Right lobe of liver (tissue), 6 donors: ENCODE measurements at regions not wholly inside any gene's neighbourhood (a gene's known extent, or its start where the extent isn't known, plus 50 kb on each side); places are given as distances from the start of the nearest gene placed in this dataset.

ENCODE experiments used
- ATAC-seq, 4 donors: fragments of 200-7000 bp; cut with Tn5 transposase; one replicate each; pipeline ENCODE4 v1.9.1; 2020; ENCODE audit warnings: mild to moderate bottlenecking in 4 of 4, moderate library complexity in 4 of 4
- DNase-seq, 3 donors: peaks; one replicate each; pipeline ENCODE4 v3.0.0-alpha.2; 2020
- H3K27ac ChIP-seq, 3 donors: fragments of 200-600 bp; one replicate each; pipeline ENCODE4 v1.8.0; 2022
- H3K27me3 ChIP-seq, 2 donors: fragments of 200-600 bp; one replicate each; pipeline ENCODE4 v1.8.0; 2022
- H3K36me3 ChIP-seq, 4 donors: fragments of 200-600 bp; sonication (generic) in 1 of 4; one replicate each; pipeline versions ENCODE4 v1.5.1 to v1.8.0; 2017 to 2022; ENCODE audit warnings: control low read depth in 1 of 4
- H3K4me1 ChIP-seq, 4 donors: fragments of 200-600 bp; sonication (generic) in 1 of 4; one replicate each; pipeline versions ENCODE4 v1.5.1 to v1.8.0; 2017 to 2022; ENCODE audit warnings: control low read depth in 1 of 4
- H3K4me3 ChIP-seq, 3 donors: fragments of 200-600 bp; one replicate each; pipeline ENCODE4 v1.8.0; 2022
- H3K9me3 ChIP-seq, 4 donors: fragments of 200-600 bp; sonication (generic) in 1 of 4; one replicate each; pipeline versions ENCODE4 v1.5.1 to v1.8.0; 2017 to 2022; ENCODE audit warnings: control low read depth in 1 of 4
- POLR2A ChIP-seq: fragments of 450-650 bp; IDR thresholded peaks from one replicate; pipeline ENCODE4 v1.6.1; 2017; ENCODE audit warnings: antibody characterized with exemption, mild to moderate bottlenecking
- WGBS: methylation state at CpG from one replicate; pipeline ENCODE4 v1.1.6; 2018; ENCODE audit warnings: low coverage, low lambda C conversion rate; ENCODE audit not compliant: insufficient coverage; ENCODE audit errors: missing lambda C conversion rate; 5-methylcytosine and 5-hydroxymethylcytosine counted together
- intact Hi-C, 2 donors: fragments of 100-400 bp; cut with DNase I; formaldehyde crosslinking; loops; one replicate each; pipeline versions ENCODE4 v1.11.2 to v1.14.1; 2022
- TF ChIP-seq, protein P1 (sequence below), 4 donors: fragments of 200-600 bp in 3 of 4; fragments of 450-650 bp in 1 of 4; IDR thresholded peaks; one replicate each; pipeline versions ENCODE4 v1.5.1 to v1.8.0; 2016 to 2022; ENCODE audit warnings: antibody characterized with exemption in 4 of 4, mild to moderate bottlenecking in 2 of 4
- donor health status: DM: no; HTN: yes; CAD: no.
- donor health status: DM: no; HTN: no; CAD: no.
- donor health status: DM: no; HTN: no; CAD: no.
- donor health status: DM: no; HTN: yes; CAD: no.
- donor health status: DM: no; HTN: yes; CAD: no.

DNA sequence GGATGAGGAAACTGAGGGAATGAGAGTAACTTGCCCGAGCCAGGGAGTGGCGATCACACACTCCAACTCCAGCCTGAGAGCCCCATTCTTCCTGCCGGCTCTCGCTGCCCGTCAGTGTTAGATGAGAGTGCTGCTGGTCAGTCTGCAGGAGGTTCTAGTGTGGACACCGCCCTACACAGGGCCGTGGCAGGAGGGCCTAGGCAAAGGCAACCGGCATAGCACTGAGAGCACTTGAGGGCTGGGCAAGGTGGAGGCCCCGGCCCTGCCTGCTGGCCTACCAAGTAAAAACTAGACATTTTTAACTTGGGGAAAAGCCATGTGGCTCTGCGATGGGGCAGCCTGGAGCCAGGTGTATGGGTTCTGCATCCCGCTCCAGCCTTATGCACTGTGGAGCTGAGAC is 354.8 kb downstream of the SEC14L1 start:
- Histone ChIP-seq H3K27me3 (no peaks in the 10 kb centered on the region), H3K4me3 (no peak overlapping the region), H3K27ac (no peak overlapping the region), H3K9me3 (no peaks in the 10 kb centered on the region), H3K4me1 (no peaks in the 10 kb centered on the region), H3K36me3 (peaks cover 3 to 51% (median 20%) of the 10 kb centered on the region in 4 donors)
- intact Hi-C loops: loop anchor here (2.0 to 10.0 kb wide), 2 partner anchors 101 to 165 kb away; no protein-coding TSS in a partner anchor
- WGBS: 97% methylated on average over 6 of the region's 11 CpGs
- TF ChIP-seq, protein P1, sequence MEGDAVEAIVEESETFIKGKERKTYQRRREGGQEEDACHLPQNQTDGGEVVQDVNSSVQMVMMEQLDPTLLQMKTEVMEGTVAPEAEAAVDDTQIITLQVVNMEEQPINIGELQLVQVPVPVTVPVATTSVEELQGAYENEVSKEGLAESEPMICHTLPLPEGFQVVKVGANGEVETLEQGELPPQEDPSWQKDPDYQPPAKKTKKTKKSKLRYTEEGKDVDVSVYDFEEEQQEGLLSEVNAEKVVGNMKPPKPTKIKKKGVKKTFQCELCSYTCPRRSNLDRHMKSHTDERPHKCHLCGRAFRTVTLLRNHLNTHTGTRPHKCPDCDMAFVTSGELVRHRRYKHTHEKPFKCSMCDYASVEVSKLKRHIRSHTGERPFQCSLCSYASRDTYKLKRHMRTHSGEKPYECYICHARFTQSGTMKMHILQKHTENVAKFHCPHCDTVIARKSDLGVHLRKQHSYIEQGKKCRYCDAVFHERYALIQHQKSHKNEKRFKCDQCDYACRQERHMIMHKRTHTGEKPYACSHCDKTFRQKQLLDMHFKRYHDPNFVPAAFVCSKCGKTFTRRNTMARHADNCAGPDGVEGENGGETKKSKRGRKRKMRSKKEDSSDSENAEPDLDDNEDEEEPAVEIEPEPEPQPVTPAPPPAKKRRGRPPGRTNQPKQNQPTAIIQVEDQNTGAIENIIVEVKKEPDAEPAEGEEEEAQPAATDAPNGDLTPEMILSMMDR (IDR thresholded peaks at IDR 0.05): no peak
- TF ChIP-seq POLR2A: no peak
- DNase-seq: peak in 2 of 3 donors; percentile 34 to 40
- ATAC-seq: no peak

- Histone ChIP-seq H3K4me1 (no peaks in the 10 kb centered on the region), H3K27me3 (no peaks in the 10 kb centered on the region), H3K27ac (no peak overlapping the region), H3K4me3 (no peak overlapping the region), H3K36me3 (peaks cover 0 to 43% (median 16%) of the 10 kb centered on the region in 4 donors), H3K9me3 (no peaks in the 10 kb centered on the region)
- no peak for ATAC-seq
- peak in 2 of 3 donors; percentile 24 to 34 for DNase-seq
- 88% methylated on average over 7 of the region's 12 CpGs for WGBS
- TF ChIP-seq, protein P1 (IDR thresholded peaks at IDR 0.05): no peak
- no peak for TF ChIP-seq POLR2A
- intact Hi-C loops: loop anchor here in 1 of 2 donors (10.0 kb wide), 1 partner anchor 102 kb away; no protein-coding TSS in a partner anchor
Measured at GRCh38 chr17:77496401-77496801, 355.6 kb downstream of the SEC14L1 start.

DNA sequence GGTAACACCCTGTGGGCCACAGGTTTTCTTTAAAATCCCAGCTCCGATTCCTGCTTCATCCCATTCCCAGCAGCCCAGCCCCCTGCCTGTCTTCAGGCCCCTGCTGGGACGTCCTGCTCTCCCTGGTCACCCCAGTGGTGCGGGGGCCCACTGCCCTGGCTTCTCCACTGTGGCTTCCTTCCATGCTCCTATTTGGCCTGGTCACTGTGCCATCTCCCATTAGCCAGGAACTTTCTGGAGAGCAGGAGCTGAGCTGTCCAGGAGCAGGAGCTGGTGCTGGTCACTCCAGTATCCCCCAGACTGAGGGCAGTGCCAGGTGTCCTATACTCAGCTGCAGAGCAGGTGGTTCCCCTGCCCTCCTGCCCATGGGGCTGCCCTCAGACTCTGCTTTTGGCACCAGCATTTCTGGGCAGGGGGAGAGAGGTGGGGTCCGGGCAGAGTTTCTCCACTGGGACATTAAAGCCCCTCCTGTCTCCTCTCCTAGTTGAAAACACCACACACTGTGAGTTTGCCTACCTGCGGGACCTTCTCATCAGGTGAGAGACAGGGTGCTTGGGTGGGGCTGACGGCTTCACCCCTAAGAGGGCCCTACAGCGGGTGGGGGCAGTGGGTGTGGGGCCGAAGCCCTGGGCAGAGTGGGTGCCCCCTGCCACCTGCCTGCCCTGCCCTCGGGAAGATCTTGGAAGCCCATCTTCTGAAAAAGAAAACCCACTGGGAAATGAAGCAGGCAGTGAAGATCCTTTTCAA is 356.2 kb downstream of the SEC14L1 start:
- intact Hi-C loops: loop anchor here in 1 of 2 donors (10.0 kb wide), 1 partner anchor 102 kb away; no protein-coding TSS in a partner anchor
- no peak for ATAC-seq
- Histone ChIP-seq H3K36me3 (peaks cover 0 to 38% (median 12%) of the 10 kb centered on the region in 4 donors), H3K4me1 (no peaks in the 10 kb centered on the region), H3K9me3 (no peaks in the 10 kb centered on the region), H3K4me3 (no peak overlapping the region), H3K27me3 (no peaks in the 10 kb centered on the region), H3K27ac (no peak overlapping the region)
- TF ChIP-seq, protein P1 (IDR thresholded peaks at IDR 0.05): no peak
- no peak for TF ChIP-seq POLR2A
- DNase-seq: peak in 2 of 3 donors; percentile 20 to 41
- 90% methylated on average over 2 of the region's 9 CpGs for WGBS

- no peak overlapping the region for H3K4me3 ChIP-seq
- DNase-seq (peak in 2 of 3 donors; percentile 20 to 35), ATAC-seq (no peak)
- WGBS: 90% methylated on average over 5 of the region's 8 CpGs
- intact Hi-C loops: loop anchor here in 1 of 2 donors (10.0 kb wide), 1 partner anchor 103 kb away; no protein-coding TSS in a partner anchor
- no peaks in the 10 kb centered on the region for H3K9me3 ChIP-seq
- H3K36me3 ChIP-seq: peaks cover 0 to 32% (median 10%) of the 10 kb centered on the region in 4 donors
- TF ChIP-seq, protein P1 (IDR thresholded peaks at IDR 0.05): no peak
- TF ChIP-seq POLR2A: no peak
- H3K4me1 ChIP-seq: no peaks in the 10 kb centered on the region
- no peak overlapping the region for H3K27ac ChIP-seq
- no peaks in the 10 kb centered on the region for H3K27me3 ChIP-seq
Measured at GRCh38 chr17:77497578-77497934, 356.8 kb downstream of the SEC14L1 start.
